CD8-positive, alpha-beta memory T cell (primary cell): ENCODE measurements at regions not wholly inside any gene's neighbourhood (a gene's known extent, or its start where the extent isn't known, plus 50 kb on each side); places are given as distances from the start of the nearest gene placed in this dataset.

Source experiments
- CTCF ChIA-PET: fragments of 350-600 bp; sonication (Branson Sonifier 250); formaldehyde crosslinking; loops from one replicate; lab custom pipeline; 2021; ENCODE audit warnings: antibody characterized with exemption; lab: Charles Lee
- POLR2A ChIA-PET: fragments of 350-600 bp; sonication (Branson Sonifier 250); formaldehyde crosslinking; loops from one replicate; lab custom pipeline; 2021; ENCODE audit warnings: antibody characterized with exemption; lab: Charles Lee
- DNase-seq, 5 donors: peaks; one replicate each; pipeline versions ENCODE4 v3.0.0 to v3.0.0-alpha.2; 2020 to 2022; ENCODE audit warnings: mixed read lengths in 1 of 5
- H3K27ac ChIP-seq: one replicate; pipeline ENCODE4 v1.7.0; 2013; ENCODE audit warnings: low read depth, mild to moderate bottlenecking, low read length, moderate library complexity
- H3K27me3 ChIP-seq: 2 replicates; pipeline ENCODE4 v1.7.0; 2013; ENCODE audit warnings: low read length, mild to moderate bottlenecking; ENCODE audit not compliant: insufficient read depth, poor library complexity, severe bottlenecking
- H3K36me3 ChIP-seq: 2 replicates; pipeline ENCODE4 v1.7.0; 2013; ENCODE audit warnings: mild to moderate bottlenecking, low read length, moderate library complexity; ENCODE audit not compliant: insufficient read depth
- H3K4me1 ChIP-seq: 2 replicates; pipeline ENCODE4 v1.7.0; 2013; ENCODE audit warnings: mild to moderate bottlenecking, low read length, moderate library complexity; ENCODE audit not compliant: insufficient read depth
- H3K4me3 ChIP-seq: 2 replicates; pipeline ENCODE4 v1.7.0; 2013; ENCODE audit warnings: mild to moderate bottlenecking, low read length
- H3K9me3 ChIP-seq: 2 replicates; pipeline ENCODE4 v1.7.0; 2013; ENCODE audit warnings: mild to moderate bottlenecking, low read length
- H3K27ac Mint-ChIP-seq, 8 donors: one replicate each; pipeline ENCODE4 v1.8.0; 2020 to 2021; ENCODE audit warnings: mixed read lengths in 8 of 8, mild to moderate bottlenecking in 6 of 8, inconsistent platforms in 3 of 8, moderate library complexity in 3 of 8
- H3K27me3 Mint-ChIP-seq, 2 donors: one replicate each; pipeline ENCODE4 v1.8.0; 2020 to 2021; ENCODE audit warnings: mixed read lengths in 2 of 2, mild to moderate bottlenecking in 1 of 2, moderate library complexity in 1 of 2
- H3K36me3 Mint-ChIP-seq, 3 donors: one replicate each; pipeline ENCODE4 v1.8.0; 2020 to 2021; ENCODE audit warnings: mixed read lengths in 3 of 3, inconsistent platforms in 1 of 3, mild to moderate bottlenecking in 1 of 3
- H3K4me1 Mint-ChIP-seq, 3 donors: one replicate each; pipeline ENCODE4 v1.8.0; 2020 to 2021; ENCODE audit warnings: mixed read lengths in 3 of 3, inconsistent platforms in 1 of 3, mild to moderate bottlenecking in 1 of 3
- H3K4me3 Mint-ChIP-seq, 7 donors: one replicate each; pipeline ENCODE4 v1.8.0; 2020 to 2021; ENCODE audit warnings: mixed read lengths in 7 of 7, mild to moderate bottlenecking in 6 of 7, moderate library complexity in 4 of 7, inconsistent platforms in 2 of 7
- H3K9me3 Mint-ChIP-seq, 5 donors: one replicate each; pipeline ENCODE4 v1.8.0; 2020 to 2022; ENCODE audit warnings: mixed read lengths in 5 of 5, mild to moderate bottlenecking in 3 of 5, moderate library complexity in 2 of 5, inconsistent platforms in 1 of 5

DNA sequence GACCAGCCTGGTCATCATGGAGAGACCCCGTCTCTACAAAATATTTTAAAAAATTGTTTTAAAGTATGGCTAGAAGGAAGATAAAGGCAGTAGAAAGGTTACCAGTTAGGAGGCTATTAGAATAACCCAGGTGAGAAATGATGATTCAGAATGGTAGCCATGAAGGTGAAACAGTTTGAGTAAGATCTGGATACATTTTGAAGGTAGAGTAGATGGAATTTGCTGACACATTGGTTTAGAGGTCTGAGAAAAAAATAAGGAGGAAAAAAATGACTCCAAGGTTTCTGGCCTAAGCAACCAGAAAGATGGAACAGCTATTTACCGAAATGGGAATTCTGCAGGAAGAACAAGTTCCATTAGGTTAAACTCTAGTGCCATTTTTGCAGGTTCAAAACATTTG, 167.9 kb upstream of the TAB2 start:
- Mint-ChIP-seq H3K36me3 (peaks cover 16 to 33% (median 29%) of the 10 kb centered on the region in 3 donors), H3K27ac (peak overlapping the region in 6 of 8 donors; percentile 77 to 96 (median 89)), H3K9me3 (peaks cover 0 to 9% (median 2%) of the 10 kb centered on the region in 5 donors), H3K4me1 (peaks cover 72 to 95% (median 89%) of the 10 kb centered on the region in 3 donors), H3K27me3 (no peaks in the 10 kb centered on the region), H3K4me3 (no peak overlapping the region)
- no peak overlapping the region for H3K27ac ChIP-seq
- CTCF ChIA-PET = no interaction called here
- no peaks in the 10 kb centered on the region for H3K27me3 ChIP-seq
- H3K9me3 ChIP-seq = no peaks in the 10 kb centered on the region
- POLR2A ChIA-PET = no interaction called here
- H3K4me1 ChIP-seq = peaks cover 49% of the 10 kb centered on the region
- H3K4me3 ChIP-seq = no peak overlapping the region
- no peak for DNase-seq
- no peaks in the 10 kb centered on the region for H3K36me3 ChIP-seq

DNA sequence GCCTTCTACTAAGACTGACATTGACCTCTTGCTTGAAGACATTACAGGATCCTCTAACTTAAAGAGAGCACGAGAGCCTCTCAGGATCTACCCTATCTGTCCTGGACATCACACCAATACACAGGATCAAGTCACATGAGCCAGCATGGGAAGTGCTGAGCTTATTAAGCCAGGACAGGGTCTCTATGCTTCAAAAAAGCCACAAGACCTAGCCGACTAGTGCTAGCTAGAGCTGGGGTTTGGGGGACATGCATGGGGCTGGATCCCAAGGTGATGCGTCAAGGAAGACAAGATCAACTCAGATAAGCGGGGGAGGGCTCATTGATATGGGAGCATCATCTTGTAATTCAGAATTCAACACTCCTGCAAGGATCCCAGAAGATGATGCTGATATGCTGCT, 167.2 kb upstream of the TAB2 start:
- Histone ChIP-seq H3K4me1 (peaks cover 53% of the 10 kb centered on the region), H3K4me3 (no peak overlapping the region), H3K9me3 (no peaks in the 10 kb centered on the region), H3K27ac (no peak overlapping the region), H3K27me3 (no peaks in the 10 kb centered on the region), H3K36me3 (no peaks in the 10 kb centered on the region)
- ChIA-PET CTCF (interaction anchor here (1.2 to 1.3 kb wide), 4 partner anchors 14 to 367 kb away, joined by 3 to 4 read pairs (median 4); no protein-coding TSS in a partner anchor), POLR2A (no interaction called here)
- Mint-ChIP-seq H3K27ac (peak overlapping the region in 6 of 8 donors; percentile 69 to 96 (median 89)), H3K36me3 (peaks cover 15 to 33% (median 26%) of the 10 kb centered on the region in 3 donors), H3K27me3 (no peaks in the 10 kb centered on the region), H3K4me1 (peaks cover 76 to 97% (median 92%) of the 10 kb centered on the region in 3 donors), H3K9me3 (peaks cover 0 to 6% (median 2%) of the 10 kb centered on the region in 5 donors), H3K4me3 (peak overlapping the region in 2 of 7 donors; percentile 22 to 38)
- no peak for DNase-seq

DNA sequence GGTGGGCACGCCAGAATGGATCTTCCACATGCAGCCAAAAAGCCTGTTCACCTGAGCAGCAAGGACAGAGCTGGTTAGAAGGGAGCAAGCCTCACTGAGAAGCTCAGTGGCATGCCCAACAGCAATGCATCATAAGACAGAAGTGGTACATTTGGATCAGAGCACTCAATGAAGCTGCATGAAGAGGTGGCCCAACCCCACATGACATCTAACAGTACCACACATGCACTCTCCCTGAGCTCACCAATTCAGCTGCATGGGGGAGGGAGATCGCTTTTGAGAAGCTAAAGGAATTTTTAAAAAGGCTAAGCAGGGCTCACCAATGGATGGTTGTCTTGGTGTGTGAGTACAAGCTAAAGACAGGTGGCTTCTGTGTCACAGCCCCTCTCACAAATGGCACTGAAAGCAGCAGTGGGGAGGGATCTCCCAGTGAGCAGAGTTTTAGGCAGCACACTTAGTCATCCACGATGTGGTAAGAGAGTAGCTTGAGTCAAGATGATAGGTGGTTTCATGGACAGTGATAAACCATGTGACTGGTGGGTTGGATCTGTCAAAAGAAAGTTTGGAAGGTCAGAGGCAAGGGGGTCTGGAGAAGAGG, 166.6 kb upstream of the TAB2 start:
- H3K27me3 ChIP-seq = no peaks in the 10 kb centered on the region
- POLR2A ChIA-PET = no interaction called here
- H3K36me3 ChIP-seq = no peaks in the 10 kb centered on the region
- no peak overlapping the region for H3K27ac ChIP-seq
- peak overlapping the region in 4 of 7 donors; percentile 4 to 68 (median 30) for H3K4me3 Mint-ChIP-seq
- H3K27ac Mint-ChIP-seq = peak overlapping the region in 7 of 8 donors; percentile 3 to 96 (median 56)
- H3K27me3 Mint-ChIP-seq = no peaks in the 10 kb centered on the region
- no peaks in the 10 kb centered on the region for H3K9me3 ChIP-seq
- peaks cover 0 to 6% (median 2%) of the 10 kb centered on the region in 5 donors for H3K9me3 Mint-ChIP-seq
- H3K4me3 ChIP-seq = no peak overlapping the region
- peaks cover 13 to 29% (median 23%) of the 10 kb centered on the region in 3 donors for H3K36me3 Mint-ChIP-seq
- CTCF ChIA-PET = interaction anchor here (1.2 to 1.3 kb wide), 4 partner anchors 13 to 366 kb away, joined by 3 to 4 read pairs (median 4); no protein-coding TSS in a partner anchor
- H3K4me1 ChIP-seq = peaks cover 53% of the 10 kb centered on the region
- DNase-seq = no peak
- peaks cover 75 to 96% (median 91%) of the 10 kb centered on the region in 3 donors for H3K4me1 Mint-ChIP-seq

DNA sequence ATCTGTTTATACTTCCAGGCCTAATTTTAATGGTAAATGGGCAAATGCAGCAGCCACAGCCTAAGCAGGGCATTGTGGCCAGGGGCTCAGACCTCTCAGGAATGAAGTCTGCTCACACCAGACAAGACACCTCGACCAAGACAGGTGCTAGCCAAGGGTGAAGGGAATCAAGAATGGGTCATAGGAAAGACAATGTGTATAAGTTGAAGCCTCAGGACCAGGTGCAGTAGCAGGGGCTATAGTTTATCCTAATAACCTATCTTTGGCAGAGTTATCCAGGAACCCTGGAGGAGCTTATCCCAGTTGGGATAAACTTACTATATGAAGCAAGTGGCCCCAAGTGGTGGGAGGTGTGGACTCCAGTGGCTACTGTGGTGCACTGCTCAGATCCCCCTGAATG, 165.0 kb upstream of the TAB2 start:
- Mint-ChIP-seq H3K4me3 (peak overlapping the region in 3 of 7 donors; percentile 16 to 71 (median 62)), H3K4me1 (peaks cover 60 to 83% (median 75%) of the 10 kb centered on the region in 3 donors), H3K27ac (peak overlapping the region; percentile 10 to 98 (median 84)), H3K36me3 (peaks cover 11 to 23% (median 19%) of the 10 kb centered on the region in 3 donors), H3K27me3 (no peaks in the 10 kb centered on the region), H3K9me3 (peaks cover 0 to 4% (median 0%) of the 10 kb centered on the region in 5 donors)
- Histone ChIP-seq H3K4me1 (peaks cover 42% of the 10 kb centered on the region), H3K4me3 (no peak overlapping the region), H3K27ac (no peak overlapping the region), H3K9me3 (no peaks in the 10 kb centered on the region), H3K36me3 (no peaks in the 10 kb centered on the region), H3K27me3 (no peaks in the 10 kb centered on the region)
- DNase-seq = no peak
- ChIA-PET POLR2A (interaction anchor here (1.5 kb wide), 1 partner anchor 12 kb away, joined by 4 read pairs; no protein-coding TSS in a partner anchor), CTCF (interaction anchor here (0.9 to 1.2 kb wide), 3 partner anchors 11 to 164 kb away, joined by 3 to 4 read pairs (median 3); no protein-coding TSS in a partner anchor)

DNA sequence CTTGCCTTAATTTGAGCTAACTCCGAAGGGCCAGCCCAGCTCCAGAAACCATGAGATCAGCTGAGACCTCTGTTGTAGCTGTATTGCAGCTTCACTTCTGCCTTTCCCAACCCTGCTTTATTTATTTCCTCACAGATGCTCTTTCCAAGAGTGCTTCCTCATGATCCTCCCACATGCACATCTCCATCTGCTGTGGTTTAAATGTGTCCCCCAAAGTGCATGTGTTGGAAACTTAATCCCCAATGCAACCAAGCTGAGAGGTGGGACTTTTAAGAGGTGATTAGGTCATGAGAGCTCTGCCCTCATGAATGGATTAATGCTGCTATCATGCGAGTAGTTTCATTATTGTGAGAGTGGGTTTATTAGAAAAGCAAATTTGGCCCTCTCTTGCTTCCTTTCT, 164.4 kb upstream of the TAB2 start:
- H3K27ac Mint-ChIP-seq = peak overlapping the region; percentile 25 to 98 (median 87)
- Histone ChIP-seq H3K36me3 (no peaks in the 10 kb centered on the region), H3K4me3 (no peak overlapping the region), H3K9me3 (no peaks in the 10 kb centered on the region), H3K27me3 (no peaks in the 10 kb centered on the region), H3K27ac (no peak overlapping the region), H3K4me1 (peaks cover 37% of the 10 kb centered on the region)
- no peak for DNase-seq
- H3K9me3 Mint-ChIP-seq = peaks cover 0 to 4% (median 0%) of the 10 kb centered on the region in 5 donors
- peak overlapping the region in 6 of 7 donors; percentile 34 to 90 (median 64) for H3K4me3 Mint-ChIP-seq
- H3K27me3 Mint-ChIP-seq = no peaks in the 10 kb centered on the region
- ChIA-PET POLR2A (interaction anchor here (1.5 kb wide), 1 partner anchor 13 kb away, joined by 4 read pairs; no protein-coding TSS in a partner anchor), CTCF (interaction anchor here (0.9 to 1.2 kb wide), 3 partner anchors 11 to 164 kb away, joined by 3 to 4 read pairs (median 3); no protein-coding TSS in a partner anchor)
- H3K36me3 Mint-ChIP-seq = peaks cover 11 to 26% (median 19%) of the 10 kb centered on the region in 3 donors
- peaks cover 54 to 77% (median 69%) of the 10 kb centered on the region in 3 donors for H3K4me1 Mint-ChIP-seq

DNA sequence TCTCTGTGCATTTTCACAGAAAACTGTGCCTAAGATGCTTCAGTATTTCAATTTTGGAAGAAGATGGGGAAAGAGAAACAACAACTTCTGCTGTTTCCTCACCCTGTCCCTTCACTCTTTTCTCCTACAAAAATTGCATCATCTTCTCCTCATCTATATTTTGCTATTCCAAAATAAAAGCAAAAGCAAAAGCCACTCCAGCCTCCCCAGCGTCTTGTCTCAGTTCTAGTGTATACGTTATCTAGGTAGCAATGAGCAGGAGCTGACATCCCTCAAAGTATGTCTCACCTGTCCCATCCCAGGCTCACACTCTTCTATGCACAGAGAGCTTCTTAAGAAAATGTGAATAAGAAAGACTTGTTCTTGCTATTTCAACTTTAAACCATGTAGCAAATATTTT, 163.8 kb upstream of the TAB2 start:
- CTCF ChIA-PET = interaction anchor here (1.2 to 1.6 kb wide), 3 partner anchors 10 to 88 kb away, joined by 3 to 4 read pairs (median 3); no protein-coding TSS in a partner anchor
- Mint-ChIP-seq H3K36me3 (peaks cover 11 to 31% (median 22%) of the 10 kb centered on the region in 3 donors), H3K9me3 (peaks cover 0 to 4% (median 0%) of the 10 kb centered on the region in 5 donors), H3K27ac (peak overlapping the region; percentile 25 to 98 (median 92)), H3K4me1 (peaks cover 48 to 71% (median 63%) of the 10 kb centered on the region in 3 donors), H3K4me3 (peak overlapping the region in 6 of 7 donors; percentile 34 to 90 (median 64)), H3K27me3 (no peaks in the 10 kb centered on the region)
- Histone ChIP-seq H3K4me3 (no peak overlapping the region), H3K36me3 (no peaks in the 10 kb centered on the region), H3K9me3 (no peaks in the 10 kb centered on the region), H3K27ac (no peak overlapping the region), H3K27me3 (no peaks in the 10 kb centered on the region), H3K4me1 (peaks cover 31% of the 10 kb centered on the region)
- DNase-seq = no peak
- POLR2A ChIA-PET = interaction anchor here (1.3 kb wide), 1 partner anchor 163 kb away, joined by 3 read pairs; no protein-coding TSS in a partner anchor

DNA sequence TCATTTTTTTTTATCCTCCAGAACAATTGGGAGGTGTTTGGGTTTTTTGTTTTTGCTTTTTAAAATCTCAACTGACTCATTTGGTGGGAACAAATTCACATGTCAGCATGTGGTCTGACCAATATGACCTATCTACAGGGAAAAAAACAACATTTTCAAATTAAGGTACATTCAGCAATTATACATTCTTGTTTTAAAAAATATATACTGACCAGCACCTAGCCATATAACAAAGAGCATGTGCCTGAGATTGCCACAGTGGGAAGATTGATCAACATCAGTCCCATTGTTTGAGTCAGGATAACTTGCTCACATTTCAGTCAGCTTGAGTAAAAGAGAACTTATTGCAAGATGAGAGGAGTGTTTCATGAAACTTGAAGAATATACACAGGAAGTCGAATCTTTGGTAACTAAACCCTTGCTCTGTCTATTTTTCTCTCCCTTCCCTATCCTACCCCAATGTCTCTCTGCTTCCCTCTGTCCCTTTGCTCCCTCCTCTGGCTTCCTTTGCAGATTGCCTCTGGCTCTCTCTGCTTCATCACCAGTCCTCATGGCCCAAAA, 163.2 kb upstream of the TAB2 start:
- no peak overlapping the region for H3K27ac ChIP-seq
- H3K4me1 ChIP-seq = peaks cover 24% of the 10 kb centered on the region
- Mint-ChIP-seq H3K27me3 (no peaks in the 10 kb centered on the region), H3K27ac (peak overlapping the region; percentile 25 to 98 (median 92)), H3K4me1 (peaks cover 42 to 69% (median 57%) of the 10 kb centered on the region in 3 donors), H3K4me3 (peak overlapping the region in 4 of 7 donors; percentile 5 to 71 (median 43)), H3K9me3 (peaks cover 0 to 4% (median 0%) of the 10 kb centered on the region in 5 donors), H3K36me3 (peaks cover 9 to 32% (median 19%) of the 10 kb centered on the region in 3 donors)
- ChIA-PET POLR2A (interaction anchor here (1.3 kb wide), 1 partner anchor 162 kb away, joined by 3 read pairs; no protein-coding TSS in a partner anchor), CTCF (interaction anchor here (0.9 to 1.6 kb wide), 3 partner anchors 16 to 89 kb away, joined by 3 read pairs; no protein-coding TSS in a partner anchor)
- H3K36me3 ChIP-seq = no peaks in the 10 kb centered on the region
- H3K9me3 ChIP-seq = no peaks in the 10 kb centered on the region
- H3K4me3 ChIP-seq = no peak overlapping the region
- no peak for DNase-seq
- no peaks in the 10 kb centered on the region for H3K27me3 ChIP-seq
